ENCODE measurements at regions not wholly inside any gene's neighbourhood (a gene's known extent, or its start where the extent isn't known, plus 50 kb on each side); places are given as distances from the start of the nearest gene placed in this dataset.

Small RNAs in the stretch of these regions (microRNA-seq; reads per million reads assigned to microRNA genes)
- gene MIR4445 = 0 reads per million in 3 donors

Small RNAs in the stretch of these regions (small RNA-seq; reads per million reads assigned to genes)
- gene AC078918.1 = 0 reads per million in 2 donors
- gene MIR4445 = 0 reads per million in 2 donors
- 0 reads per million in 2 donors for gene RF00019
- gene RNU6ATAC15P = 0 reads per million in 2 donors
